HepG2 (cell line): ENCODE measurements at regions not wholly inside any gene's neighbourhood (a gene's known extent, or its start where the extent isn't known, plus 50 kb on each side); places are given as distances from the start of the nearest gene placed in this dataset.

Source experiments
- CEBPG ChIP-seq: IDR thresholded peaks from 2 replicates; pipeline ENCODE4 v1.6.1; 2016
- MAFF ChIP-seq: IDR thresholded peaks from 2 replicates; pipeline ENCODE4 v1.6.1; 2011; ENCODE audit warnings: low read depth, low read length, improper control_type of control experiment
- MXI1 ChIP-seq: IDR thresholded peaks from 3 replicates; pipeline ENCODE4 v1.6.1; 2012; ENCODE audit warnings: low read depth, low read length, inconsistent platforms, borderline replicate concordance
- NCOA2 ChIP-seq: sonication (generic); formaldehyde crosslinking; IDR thresholded peaks from 2 replicates; pipeline ENCODE4 v1.8.0; 2022; ENCODE audit warnings: inconsistent platforms
- ZNF577 ChIP-seq: sonication (generic); formaldehyde crosslinking; IDR thresholded peaks from 2 replicates; pipeline ENCODE4 v1.4.0; 2020; ENCODE audit warnings: mild to moderate bottlenecking, low read depth, missing genetic modification reagents, borderline replicate concordance
- ZNF737 ChIP-seq: sonication (generic); formaldehyde crosslinking; IDR thresholded peaks from 2 replicates; pipeline ENCODE4 v1.5.0; 2020; ENCODE audit warnings: missing genetic modification reagents, mild to moderate bottlenecking, borderline replicate concordance
- TF ChIP-seq, protein P1 (sequence below): sonication (generic); formaldehyde crosslinking; IDR thresholded peaks from 2 replicates; pipeline ENCODE4 v1.5.0; 2020; ENCODE audit warnings: mild to moderate bottlenecking, missing genetic modification reagents, moderate library complexity
- TF ChIP-seq, protein P2 (sequence below): conservative IDR thresholded peaks from 2 replicates; pipeline ENCODE4 v1.6.1; 2018; ENCODE audit warnings: missing genetic modification reagents

DNA sequence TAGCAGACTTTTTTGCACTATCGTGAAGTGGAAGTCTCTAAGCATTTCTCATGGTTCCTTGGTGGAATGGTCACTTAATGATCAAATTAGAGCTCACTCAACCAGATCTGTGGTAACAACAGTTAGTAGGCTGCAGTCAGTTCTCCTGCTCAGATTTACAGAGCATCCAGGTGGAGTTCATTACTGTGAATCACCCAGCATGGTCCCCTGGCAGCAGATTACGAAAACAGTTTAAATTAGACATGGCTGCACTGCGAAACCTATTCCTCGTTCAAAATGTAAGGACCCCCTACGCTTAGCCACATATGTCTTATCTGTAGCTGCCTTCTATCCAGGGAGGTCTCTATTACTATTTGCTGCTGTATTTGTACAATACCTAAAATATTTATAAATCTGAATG, 823.6 kb upstream of the ARRDC3 start:
- TF ChIP-seq, protein P1, sequence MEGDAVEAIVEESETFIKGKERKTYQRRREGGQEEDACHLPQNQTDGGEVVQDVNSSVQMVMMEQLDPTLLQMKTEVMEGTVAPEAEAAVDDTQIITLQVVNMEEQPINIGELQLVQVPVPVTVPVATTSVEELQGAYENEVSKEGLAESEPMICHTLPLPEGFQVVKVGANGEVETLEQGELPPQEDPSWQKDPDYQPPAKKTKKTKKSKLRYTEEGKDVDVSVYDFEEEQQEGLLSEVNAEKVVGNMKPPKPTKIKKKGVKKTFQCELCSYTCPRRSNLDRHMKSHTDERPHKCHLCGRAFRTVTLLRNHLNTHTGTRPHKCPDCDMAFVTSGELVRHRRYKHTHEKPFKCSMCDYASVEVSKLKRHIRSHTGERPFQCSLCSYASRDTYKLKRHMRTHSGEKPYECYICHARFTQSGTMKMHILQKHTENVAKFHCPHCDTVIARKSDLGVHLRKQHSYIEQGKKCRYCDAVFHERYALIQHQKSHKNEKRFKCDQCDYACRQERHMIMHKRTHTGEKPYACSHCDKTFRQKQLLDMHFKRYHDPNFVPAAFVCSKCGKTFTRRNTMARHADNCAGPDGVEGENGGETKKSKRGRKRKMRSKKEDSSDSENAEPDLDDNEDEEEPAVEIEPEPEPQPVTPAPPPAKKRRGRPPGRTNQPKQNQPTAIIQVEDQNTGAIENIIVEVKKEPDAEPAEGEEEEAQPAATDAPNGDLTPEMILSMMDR (CRISPR knock-in tag) = no peak
- TF ChIP-seq ZNF737 (CRISPR knock-in tag) (no peak), NCOA2 (CRISPR knock-in tag) (no peak), MXI1 (no peak), CEBPG (no peak), MAFF (no peak), ZNF577 (no peak)
- TF ChIP-seq, protein P2, sequence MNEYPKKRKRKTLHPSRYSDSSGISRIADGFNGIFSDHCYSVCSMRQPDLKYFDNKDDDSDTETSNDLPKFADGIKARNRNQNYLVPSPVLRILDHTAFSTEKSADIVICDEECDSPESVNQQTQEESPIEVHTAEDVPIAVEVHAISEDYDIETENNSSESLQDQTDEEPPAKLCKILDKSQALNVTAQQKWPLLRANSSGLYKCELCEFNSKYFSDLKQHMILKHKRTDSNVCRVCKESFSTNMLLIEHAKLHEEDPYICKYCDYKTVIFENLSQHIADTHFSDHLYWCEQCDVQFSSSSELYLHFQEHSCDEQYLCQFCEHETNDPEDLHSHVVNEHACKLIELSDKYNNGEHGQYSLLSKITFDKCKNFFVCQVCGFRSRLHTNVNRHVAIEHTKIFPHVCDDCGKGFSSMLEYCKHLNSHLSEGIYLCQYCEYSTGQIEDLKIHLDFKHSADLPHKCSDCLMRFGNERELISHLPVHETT = no peak
